ENCODE measurements at regions not wholly inside any gene's neighbourhood (a gene's known extent, or its start where the extent isn't known, plus 50 kb on each side); places are given as distances from the start of the nearest gene placed in this dataset.

DNA sequence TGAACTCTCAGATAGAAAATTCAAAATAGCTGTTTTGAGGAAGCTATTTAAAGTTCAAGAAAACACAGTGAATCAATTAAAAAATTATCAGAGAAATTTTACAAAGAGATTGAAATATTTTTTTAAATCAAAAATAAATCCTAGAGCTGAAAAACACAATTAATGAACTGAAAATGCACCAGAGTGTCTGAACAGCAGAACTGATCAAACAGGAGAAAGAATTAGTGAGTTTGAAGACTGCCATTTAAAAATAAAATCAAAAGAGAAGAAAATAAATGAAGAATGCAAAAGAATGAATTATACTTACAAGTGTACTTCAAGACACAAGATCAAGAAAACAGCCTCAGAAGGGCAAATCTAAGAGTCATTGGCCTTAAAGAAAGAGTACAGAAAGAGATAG is 1000.2 kb upstream of the ATXN8OS start:
- Histone ChIP-seq H3K27ac (no peak overlapping the region), H3K4me1 (no peaks in the 10 kb centered on the region), H3K36me3 (no peaks in the 10 kb centered on the region), H3K9me3 (peaks cover 0 to 71% (median 7%) of the 10 kb centered on the region in 11 donors), H3K27me3 (no peaks in the 10 kb centered on the region), H3K4me3 (no peak overlapping the region)
- ATAC-seq (no peak), DNase-seq (no peak)
- intact Hi-C loops (cut with DNase I), result no loop called here
- no peak for TF ChIP-seq CTCF (IDR thresholded peaks at IDR 0.05)

DNA sequence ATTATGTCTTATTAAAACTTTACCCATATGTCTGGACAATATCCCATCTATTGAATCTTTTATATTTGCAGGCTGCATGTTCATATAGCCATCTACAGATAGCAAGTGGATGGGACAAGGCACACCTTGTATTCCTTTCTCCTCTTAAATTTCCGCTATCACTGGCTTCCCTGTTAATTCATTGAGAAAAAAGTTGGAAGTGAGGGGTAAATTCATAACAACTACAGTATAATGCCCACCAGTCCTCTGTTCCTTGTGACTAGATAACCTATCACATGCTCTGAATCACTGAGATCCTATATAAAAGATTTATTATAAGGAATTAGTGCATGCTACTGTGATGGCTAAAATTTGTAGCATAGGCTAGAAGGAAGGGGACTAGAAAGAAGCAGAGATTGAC is 1005.8 kb upstream of the ATXN8OS start:
- no peak for ATAC-seq
- no peak for TF ChIP-seq CTCF (IDR thresholded peaks at IDR 0.05)
- H3K27me3 ChIP-seq, result no peaks in the 10 kb centered on the region
- H3K4me1 ChIP-seq, result no peaks in the 10 kb centered on the region
- WGBS, 2 donors, result 72 to 78% methylated on average over 1 of the region's 1 CpG
- peaks cover 0 to 22% (median 4%) of the 10 kb centered on the region in 11 donors for H3K9me3 ChIP-seq
- no peak overlapping the region for H3K27ac ChIP-seq
- no peaks in the 10 kb centered on the region for H3K36me3 ChIP-seq
- DNase-seq, result no peak
- no peak overlapping the region for H3K4me3 ChIP-seq
- intact Hi-C loops (cut with DNase I), result no loop called here

DNA sequence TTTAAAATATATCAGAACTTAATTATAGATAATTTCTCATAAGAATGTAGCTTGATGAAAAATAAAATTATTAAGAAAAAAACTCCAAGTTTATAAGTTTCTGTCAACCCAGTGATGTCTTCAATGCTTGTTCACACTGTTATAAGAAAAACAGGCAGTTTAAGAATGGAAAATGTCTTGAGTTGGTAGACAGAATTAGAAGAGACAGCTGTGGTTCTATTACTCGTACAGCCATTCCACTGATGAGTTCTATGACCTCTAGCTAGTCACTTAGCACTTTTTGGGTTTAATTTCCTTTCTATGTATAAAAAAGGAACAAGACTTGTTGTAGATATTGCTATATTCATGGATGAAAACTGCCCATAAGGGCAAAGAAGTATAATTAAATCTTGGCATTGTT is 1013.1 kb upstream of the ATXN8OS start:
- TF ChIP-seq CTCF (IDR thresholded peaks at IDR 0.05), result no peak
- no peaks in the 10 kb centered on the region for H3K27me3 ChIP-seq
- DNase-seq (no peak), ATAC-seq (no peak)
- intact Hi-C loops (cut with DNase I), result no loop called here
- no peak overlapping the region for H3K27ac ChIP-seq
- no peaks in the 10 kb centered on the region for H3K9me3 ChIP-seq
- no peak overlapping the region for H3K4me3 ChIP-seq
- no peaks in the 10 kb centered on the region for H3K36me3 ChIP-seq
- no peaks in the 10 kb centered on the region for H3K4me1 ChIP-seq
- 36 to 51% methylated on average over 1 of the region's 1 CpG for WGBS, 2 donors

- no peaks in the 10 kb centered on the region for H3K36me3 ChIP-seq
- H3K27me3 ChIP-seq, result no peaks in the 10 kb centered on the region
- DNase-seq, result no peak
- WGBS, 2 donors, result 63 to 67% methylated on average over 6 of the region's 6 CpGs
- no peak for TF ChIP-seq CTCF (IDR thresholded peaks at IDR 0.05)
- no peaks in the 10 kb centered on the region for H3K4me1 ChIP-seq
- no peak overlapping the region for H3K4me3 ChIP-seq
- H3K27ac ChIP-seq, result no peak overlapping the region
- H3K9me3 ChIP-seq, result peaks cover 0 to 3% (median 0%) of the 10 kb centered on the region in 11 donors
- no peak for ATAC-seq
- intact Hi-C loops (cut with DNase I), result no loop called here
Measured at GRCh38 chr13:69092615-69093322, 1014.9 kb upstream of the ATXN8OS start.

Measured in heart right ventricle (tissue), 16 donors.